Effector memory CD4-positive, alpha-beta T cell (primary cell): ENCODE measurements at regions not wholly inside any gene's neighbourhood (a gene's known extent, or its start where the extent isn't known, plus 50 kb on each side); places are given as distances from the start of the nearest gene placed in this dataset.
"Not testable (repeated sequence)": the region's sequence is repeated elsewhere in the genome, so short reads cannot be mapped to it uniquely, and the experiment has no call there.

Experiments used
- DNase-seq, 3 donors: peaks; one replicate each; pipeline ENCODE4 v3.0.0-alpha.2; 2020
- H3K27ac ChIP-seq: 2 replicates; pipeline ENCODE4 v1.7.0; 2013; ENCODE audit warnings: mild to moderate bottlenecking, low read length, moderate library complexity; ENCODE audit not compliant: insufficient read depth, poor library complexity, severe bottlenecking
- H3K27me3 ChIP-seq: replicated peaks from 2 replicates; pipeline ENCODE4 v1.7.0; 2013; ENCODE audit warnings: mild to moderate bottlenecking, low read length; ENCODE audit not compliant: insufficient read depth, control insufficient read depth, poor library complexity, severe bottlenecking
- H3K36me3 ChIP-seq: 2 replicates; pipeline ENCODE4 v1.7.0; 2013; ENCODE audit warnings: mild to moderate bottlenecking, low read length, moderate library complexity; ENCODE audit not compliant: control insufficient read depth, insufficient read depth
- H3K4me1 ChIP-seq: 2 replicates; pipeline ENCODE4 v1.7.0; 2013; ENCODE audit warnings: low read length, mild to moderate bottlenecking; ENCODE audit not compliant: control insufficient read depth, insufficient read depth, poor library complexity, severe bottlenecking
- H3K4me3 ChIP-seq: 2 replicates; pipeline ENCODE4 v1.7.0; 2013; ENCODE audit warnings: low read length, low read depth, mild to moderate bottlenecking; ENCODE audit not compliant: insufficient read depth, poor library complexity, severe bottlenecking
- H3K9me3 ChIP-seq: 2 replicates; pipeline ENCODE4 v1.7.0; 2013; ENCODE audit warnings: mild to moderate bottlenecking, low read length, moderate library complexity; ENCODE audit not compliant: control insufficient read depth

DNA sequence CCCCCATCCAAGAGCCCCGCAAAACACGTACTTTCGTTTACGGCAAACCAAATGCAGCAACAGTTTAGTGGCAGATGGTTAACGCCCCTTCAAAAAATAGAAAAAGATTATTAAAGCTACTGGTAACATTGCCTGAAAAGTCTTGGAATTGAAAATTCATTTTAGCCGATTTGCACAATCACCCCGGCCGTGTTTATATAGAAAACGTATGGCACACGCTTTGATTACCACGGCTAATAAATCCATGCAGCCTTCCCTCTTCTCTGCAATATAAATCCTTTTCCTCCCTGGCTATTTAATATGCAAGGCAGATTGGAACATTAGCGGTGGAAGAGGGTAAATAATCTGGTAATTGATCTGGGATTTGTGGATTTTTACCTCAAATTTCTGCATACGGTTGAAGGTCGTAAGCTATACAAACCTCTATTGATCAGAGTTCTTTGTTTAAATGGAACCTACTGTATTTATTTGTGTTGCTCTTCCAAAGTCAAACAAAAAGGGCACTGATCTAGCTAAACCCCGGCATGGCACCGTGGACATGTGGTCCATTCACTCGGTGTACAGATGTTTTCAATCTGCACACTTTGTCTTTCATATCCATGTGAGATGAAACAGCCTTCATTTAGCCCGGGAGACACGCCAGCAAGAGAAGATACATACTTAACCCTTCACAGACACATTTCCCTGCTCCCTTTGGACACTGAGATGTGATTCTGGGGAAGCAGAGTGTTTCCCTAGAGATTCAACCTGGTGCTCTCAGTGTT lies 238.1 kb upstream of the MAF start:
- Histone ChIP-seq H3K4me1 (no peaks in the 10 kb centered on the region), H3K36me3 (no peaks in the 10 kb centered on the region), H3K4me3 (no peak overlapping the region), H3K27ac (no peak overlapping the region), H3K27me3 (no peaks in the 10 kb centered on the region), H3K9me3 (no peaks in the 10 kb centered on the region)
- DNase-seq: no peak

DNA sequence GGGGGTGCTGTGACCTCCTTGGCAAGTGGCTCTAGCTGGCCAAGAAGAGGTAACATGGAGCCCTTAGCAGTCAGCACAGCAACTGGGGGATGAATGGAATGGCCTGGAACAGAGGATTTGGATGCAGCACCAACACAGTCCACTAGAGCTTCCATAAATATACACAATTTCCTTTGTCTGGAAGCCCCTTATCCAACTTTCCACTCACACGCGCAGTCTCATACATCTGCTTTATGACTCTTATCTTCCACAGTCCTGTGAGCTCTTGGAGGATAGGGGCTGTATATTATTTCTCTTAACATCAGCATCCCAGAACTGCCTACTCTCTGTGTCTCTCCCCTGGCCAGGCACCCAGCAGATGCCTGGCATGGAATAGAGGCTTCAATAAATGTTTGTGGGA lies 235.6 kb upstream of the MAF start:
- H3K27me3 ChIP-seq: no peaks in the 10 kb centered on the region
- H3K27ac ChIP-seq: no peak overlapping the region
- no peak overlapping the region for H3K4me3 ChIP-seq
- no peaks in the 10 kb centered on the region for H3K36me3 ChIP-seq
- DNase-seq: no peak
- no peaks in the 10 kb centered on the region for H3K9me3 ChIP-seq
- no peaks in the 10 kb centered on the region for H3K4me1 ChIP-seq

DNA sequence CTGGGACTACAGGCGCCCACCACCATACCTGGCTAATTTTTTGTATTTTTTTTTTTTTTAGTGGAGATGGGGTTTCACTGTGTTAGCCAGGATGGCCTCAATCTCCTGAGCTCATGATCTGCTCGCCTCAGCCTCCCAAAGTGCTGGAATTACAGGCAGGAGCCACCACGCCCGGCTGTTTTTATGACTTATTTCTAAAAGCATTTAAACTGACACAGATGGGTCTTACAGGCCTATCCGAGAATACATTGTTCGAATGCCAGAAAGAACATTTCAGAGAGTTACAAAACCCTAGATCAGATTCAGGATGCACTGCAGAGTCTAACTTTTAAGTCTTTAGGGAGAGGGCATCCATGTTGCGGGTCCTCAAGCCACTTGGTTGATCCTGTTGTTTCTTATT lies 234.7 kb upstream of the MAF start:
- no peak for DNase-seq
- no peak overlapping the region for H3K4me3 ChIP-seq
- no peaks in the 10 kb centered on the region for H3K4me1 ChIP-seq
- no peaks in the 10 kb centered on the region for H3K9me3 ChIP-seq
- no peaks in the 10 kb centered on the region for H3K27me3 ChIP-seq
- H3K27ac ChIP-seq: no peak overlapping the region
- no peaks in the 10 kb centered on the region for H3K36me3 ChIP-seq

DNA sequence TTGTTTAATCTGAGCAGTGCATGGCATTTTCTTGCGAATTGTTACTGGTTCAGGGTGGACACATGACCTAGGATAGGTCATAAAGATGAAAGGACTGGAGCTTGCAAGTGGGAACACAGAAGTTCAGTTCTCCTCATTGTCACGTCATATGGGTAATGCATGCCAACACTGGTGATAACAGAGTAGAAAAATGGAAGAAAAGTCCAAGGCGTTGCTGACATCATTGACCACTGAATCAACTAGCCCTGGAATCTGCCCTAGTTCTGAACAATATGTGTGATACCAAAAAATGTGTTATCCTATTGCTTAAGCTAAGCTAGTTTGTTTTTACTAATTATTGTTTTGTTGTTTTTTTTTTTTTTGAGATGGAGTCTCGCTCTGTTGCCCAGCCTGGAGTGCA lies 234.2 kb upstream of the MAF start:
- Histone ChIP-seq H3K27ac (no peak overlapping the region), H3K4me3 (no peak overlapping the region), H3K27me3 (no peaks in the 10 kb centered on the region), H3K4me1 (no peaks in the 10 kb centered on the region), H3K36me3 (no peaks in the 10 kb centered on the region), H3K9me3 (no peaks in the 10 kb centered on the region)
- DNase-seq: no peak

DNA sequence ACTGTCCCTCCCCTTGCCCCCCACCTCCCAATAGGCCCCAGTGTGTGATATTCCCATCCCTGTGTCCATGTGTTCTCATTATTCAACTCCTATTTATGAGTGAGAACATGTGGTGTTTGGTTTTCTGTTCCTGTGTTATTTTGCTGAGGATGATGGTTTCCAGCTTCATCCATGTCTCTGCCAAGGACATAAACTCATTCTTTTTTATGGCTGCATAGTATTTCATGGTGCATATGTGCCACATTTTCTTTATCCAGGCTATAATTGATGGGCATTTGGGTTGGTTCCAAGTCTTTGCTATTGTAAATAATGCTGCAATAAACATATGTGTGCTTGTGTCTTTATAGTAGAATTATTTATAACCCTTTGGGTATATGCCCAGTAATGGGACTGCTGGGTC lies 233.5 kb upstream of the MAF start:
- H3K36me3 ChIP-seq, H3K27me3 ChIP-seq, H3K4me3 ChIP-seq, H3K4me1 ChIP-seq, H3K9me3 ChIP-seq, DNase-seq, H3K27ac ChIP-seq: not testable (repeated sequence)

DNA sequence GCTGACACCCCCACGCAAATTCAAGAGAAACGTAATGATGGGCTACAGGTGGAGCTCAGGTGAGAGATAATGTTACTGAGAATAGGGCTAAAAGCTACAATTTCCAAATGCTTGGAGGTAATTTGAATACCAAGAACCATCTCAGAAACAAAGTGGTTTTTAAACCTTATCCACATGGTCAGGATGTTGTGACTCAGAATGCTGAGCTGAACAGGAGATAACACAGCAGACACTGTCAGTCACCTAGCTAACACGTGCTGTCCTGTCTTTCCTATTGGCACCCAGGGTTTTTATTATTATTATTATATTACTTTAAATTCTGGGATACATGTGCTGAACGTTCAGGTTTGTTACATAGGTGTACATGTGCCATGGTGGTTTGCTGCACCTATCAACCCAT lies 233.0 kb upstream of the MAF start:
- H3K9me3 ChIP-seq: no peaks in the 10 kb centered on the region
- no peak for DNase-seq
- H3K4me1 ChIP-seq: no peaks in the 10 kb centered on the region
- no peaks in the 10 kb centered on the region for H3K27me3 ChIP-seq
- no peak overlapping the region for H3K4me3 ChIP-seq
- H3K27ac ChIP-seq: no peak overlapping the region
- H3K36me3 ChIP-seq: no peaks in the 10 kb centered on the region

DNA sequence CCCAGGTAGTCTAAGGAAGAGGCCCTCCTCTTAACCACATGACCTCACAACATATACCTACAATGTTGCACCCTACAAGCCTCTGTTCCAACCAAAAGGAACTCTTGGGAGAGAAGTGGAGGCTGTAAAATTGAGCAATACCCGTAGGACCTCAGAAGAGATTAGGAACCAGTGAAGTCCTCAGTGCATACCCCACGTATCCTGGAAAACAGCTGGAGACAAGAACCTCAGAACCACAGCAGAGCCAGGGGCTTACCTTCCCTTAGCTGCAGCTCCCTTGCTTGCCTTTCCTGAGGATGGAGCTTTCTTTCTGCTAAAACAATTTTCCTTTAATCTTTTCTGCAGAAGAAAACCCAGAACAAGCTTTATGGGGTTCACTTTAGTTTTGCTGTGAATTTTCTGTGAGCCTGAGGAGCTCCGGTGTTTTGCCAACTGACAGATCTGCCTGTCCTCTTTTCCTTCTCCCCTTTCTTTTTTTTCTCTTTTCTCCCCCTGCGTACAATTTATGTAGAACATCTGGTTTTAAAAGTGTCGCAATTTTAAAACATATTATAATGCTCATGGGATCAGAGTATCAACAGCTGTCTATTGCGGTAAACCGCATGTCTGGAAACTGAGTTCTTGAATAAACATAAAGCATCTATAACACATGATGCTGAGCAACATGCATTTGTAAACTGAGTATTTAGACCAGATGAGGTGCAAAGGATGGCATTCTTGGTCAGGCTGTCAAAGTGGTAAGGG lies 226.4 kb upstream of the MAF start:
- no peaks in the 10 kb centered on the region for H3K36me3 ChIP-seq
- no peaks in the 10 kb centered on the region for H3K4me1 ChIP-seq
- no peaks in the 10 kb centered on the region for H3K9me3 ChIP-seq
- DNase-seq: no peak
- H3K27me3 ChIP-seq: no peaks in the 10 kb centered on the region
- no peak overlapping the region for H3K27ac ChIP-seq
- no peak overlapping the region for H3K4me3 ChIP-seq

DNA sequence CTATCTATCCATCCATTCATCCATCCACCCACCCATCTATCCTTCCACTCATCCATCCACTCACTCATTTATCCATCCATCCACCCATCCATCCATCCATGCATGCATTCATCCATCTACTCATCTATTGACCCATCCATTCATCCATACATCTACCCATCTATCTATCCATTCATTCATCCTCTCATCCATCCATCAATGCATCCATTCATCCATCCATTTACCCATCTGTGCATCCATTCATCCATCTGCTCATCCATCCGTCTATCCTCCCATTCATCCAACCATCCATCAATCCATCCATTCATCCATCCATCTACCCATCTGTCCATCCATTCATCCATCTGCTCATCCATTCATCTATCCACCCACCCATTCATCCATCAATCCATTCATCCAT lies 224.5 kb upstream of the MAF start:
- Histone ChIP-seq H3K9me3 (no peaks in the 10 kb centered on the region), H3K27me3 (no peaks in the 10 kb centered on the region)
- no peak for DNase-seq

DNA sequence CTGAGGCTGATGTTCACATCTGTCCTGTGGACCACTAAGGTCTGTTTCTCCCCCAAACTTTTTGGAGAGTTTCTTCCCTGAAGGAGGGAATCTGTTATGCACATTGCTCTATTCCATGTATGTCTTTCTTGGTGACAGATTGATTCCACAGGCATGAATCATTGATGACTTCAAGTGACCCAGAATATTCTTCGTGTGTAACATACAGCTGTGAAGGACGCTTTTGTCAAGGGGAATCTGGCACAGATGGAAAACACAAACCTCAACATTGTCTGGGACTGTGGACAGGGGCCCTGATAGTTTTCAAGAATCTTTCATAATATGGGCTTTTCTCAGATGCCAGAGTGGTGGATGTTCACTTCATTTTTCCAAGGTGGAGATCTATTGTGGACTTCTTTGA lies 223.1 kb upstream of the MAF start:
- H3K27ac ChIP-seq: no peak overlapping the region
- no peaks in the 10 kb centered on the region for H3K4me1 ChIP-seq
- H3K27me3 ChIP-seq: no peaks in the 10 kb centered on the region
- H3K36me3 ChIP-seq: no peaks in the 10 kb centered on the region
- DNase-seq: no peak
- H3K9me3 ChIP-seq: no peaks in the 10 kb centered on the region
- H3K4me3 ChIP-seq: no peak overlapping the region

More for the DNA sequence above, 224.5 kb upstream of the MAF start:
- Histone ChIP-seq H3K36me3 (no peaks in the 10 kb centered on the region), H3K4me1 (no peaks in the 10 kb centered on the region), H3K27ac (no peak overlapping the region), H3K4me3 (no peak overlapping the region)

DNA sequence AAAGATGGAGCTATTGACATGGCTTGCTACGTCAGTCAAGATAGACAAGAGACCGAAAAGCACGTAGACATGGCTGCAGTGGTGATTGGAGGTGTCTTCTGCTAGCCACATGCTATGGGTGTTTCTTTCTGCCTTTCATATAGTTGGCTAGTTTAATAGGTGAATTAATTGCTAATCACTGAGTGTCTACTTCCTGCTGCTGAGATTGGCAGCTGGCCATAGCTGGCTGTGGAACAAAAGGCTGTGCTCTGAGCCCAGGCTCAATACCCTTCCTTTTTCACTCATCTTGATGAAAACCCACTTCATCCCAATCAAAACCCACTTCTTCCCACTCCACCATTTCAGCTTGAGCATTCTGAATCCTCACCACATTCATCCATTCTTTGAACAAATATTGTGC lies 221.4 kb upstream of the MAF start:
- Histone ChIP-seq H3K4me3 (no peak overlapping the region), H3K27me3 (no peaks in the 10 kb centered on the region), H3K4me1 (no peaks in the 10 kb centered on the region), H3K9me3 (no peaks in the 10 kb centered on the region), H3K36me3 (no peaks in the 10 kb centered on the region), H3K27ac (no peak overlapping the region)
- no peak for DNase-seq
